Neural crest cell (in vitro differentiated cells): ENCODE measurements at regions not wholly inside any gene's neighbourhood (a gene's known extent, or its start where the extent isn't known, plus 50 kb on each side); places are given as distances from the start of the nearest gene placed in this dataset.

ENCODE experiments used
- DNase-seq: peaks from one replicate; pipeline ENCODE4 v3.0.0; 2021; ENCODE audit warnings: low read depth, mixed read lengths, low spot score
- H3K27ac Mint-ChIP-seq: one replicate; pipeline ENCODE4 v1.8.0; 2021; ENCODE audit warnings: mild to moderate bottlenecking, mixed read lengths; ENCODE audit not compliant: unreplicated experiment
- H3K27me3 Mint-ChIP-seq: 2 replicates; pipeline ENCODE4 v1.8.0; 2021; ENCODE audit warnings: low read depth, mild to moderate bottlenecking, mixed read lengths
- H3K36me3 Mint-ChIP-seq: 2 replicates; pipeline ENCODE4 v1.8.0; 2021; ENCODE audit warnings: low read depth, mild to moderate bottlenecking, mixed read lengths
- H3K4me1 Mint-ChIP-seq: 2 replicates; pipeline ENCODE4 v1.8.0; 2021; ENCODE audit warnings: mixed read lengths
- H3K4me3 Mint-ChIP-seq: one replicate; pipeline ENCODE4 v1.8.0; 2021; ENCODE audit warnings: mild to moderate bottlenecking, mixed read lengths
- H3K9me3 Mint-ChIP-seq: 2 replicates; pipeline ENCODE4 v1.8.0; 2021; ENCODE audit warnings: mixed read lengths
- TF ChIP-seq, protein P1 (sequence below): fragments of 200-600 bp; sonication (generic); conservative IDR thresholded peaks from 2 replicates; pipeline ENCODE4 v1.5.0; 2021; ENCODE audit warnings: antibody characterized with exemption, mild to moderate bottlenecking

DNA sequence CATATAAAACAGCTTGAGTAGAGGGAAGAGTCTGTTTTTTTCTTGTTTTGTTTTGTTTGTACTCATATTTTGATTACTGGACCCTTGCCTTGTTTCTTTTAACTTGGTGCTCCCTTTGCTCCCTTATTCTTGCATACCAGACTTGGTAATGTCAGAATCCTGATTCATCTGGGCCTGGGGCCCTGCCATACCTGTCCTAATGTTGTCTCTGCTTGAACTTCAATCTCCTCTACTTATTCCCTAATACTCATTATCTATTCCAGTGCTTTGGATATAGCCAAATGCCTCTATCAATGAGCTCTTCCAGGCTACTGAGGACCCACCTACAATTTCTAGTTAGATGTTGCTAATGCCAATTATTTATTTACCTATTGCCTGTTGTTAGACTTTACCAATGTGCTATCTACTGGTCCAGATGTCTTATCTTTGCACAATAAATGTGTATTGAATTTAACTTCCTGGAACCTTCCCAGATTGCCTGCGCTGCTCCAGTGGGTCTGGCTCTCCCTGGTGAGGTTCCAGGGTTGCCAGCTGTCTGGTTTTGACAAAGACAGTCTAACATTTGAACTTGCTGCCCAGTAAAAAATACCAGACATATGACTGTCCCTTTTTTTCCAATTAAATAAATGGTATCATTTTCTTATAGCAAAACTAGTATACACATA lies 64.4 kb upstream of the ACSL4 start:
- TF ChIP-seq, protein P1, sequence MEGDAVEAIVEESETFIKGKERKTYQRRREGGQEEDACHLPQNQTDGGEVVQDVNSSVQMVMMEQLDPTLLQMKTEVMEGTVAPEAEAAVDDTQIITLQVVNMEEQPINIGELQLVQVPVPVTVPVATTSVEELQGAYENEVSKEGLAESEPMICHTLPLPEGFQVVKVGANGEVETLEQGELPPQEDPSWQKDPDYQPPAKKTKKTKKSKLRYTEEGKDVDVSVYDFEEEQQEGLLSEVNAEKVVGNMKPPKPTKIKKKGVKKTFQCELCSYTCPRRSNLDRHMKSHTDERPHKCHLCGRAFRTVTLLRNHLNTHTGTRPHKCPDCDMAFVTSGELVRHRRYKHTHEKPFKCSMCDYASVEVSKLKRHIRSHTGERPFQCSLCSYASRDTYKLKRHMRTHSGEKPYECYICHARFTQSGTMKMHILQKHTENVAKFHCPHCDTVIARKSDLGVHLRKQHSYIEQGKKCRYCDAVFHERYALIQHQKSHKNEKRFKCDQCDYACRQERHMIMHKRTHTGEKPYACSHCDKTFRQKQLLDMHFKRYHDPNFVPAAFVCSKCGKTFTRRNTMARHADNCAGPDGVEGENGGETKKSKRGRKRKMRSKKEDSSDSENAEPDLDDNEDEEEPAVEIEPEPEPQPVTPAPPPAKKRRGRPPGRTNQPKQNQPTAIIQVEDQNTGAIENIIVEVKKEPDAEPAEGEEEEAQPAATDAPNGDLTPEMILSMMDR = no peak
- H3K4me1 Mint-ChIP-seq = no peaks in the 10 kb centered on the region
- no peak overlapping the region for H3K27ac Mint-ChIP-seq
- no peaks in the 10 kb centered on the region for H3K9me3 Mint-ChIP-seq
- DNase-seq = no peak
- no peak overlapping the region for H3K4me3 Mint-ChIP-seq
- no peaks in the 10 kb centered on the region for H3K27me3 Mint-ChIP-seq
- no peaks in the 10 kb centered on the region for H3K36me3 Mint-ChIP-seq

GRCh38 chrX:109812236-109812635 lies 79.2 kb upstream of the ACSL4 start:
- peaks cover 11% of the 10 kb centered on the region for H3K4me1 Mint-ChIP-seq
- TF ChIP-seq, protein P1 = no peak
- H3K27ac Mint-ChIP-seq = no peak overlapping the region
- no peaks in the 10 kb centered on the region for H3K9me3 Mint-ChIP-seq
- no peak for DNase-seq
- H3K36me3 Mint-ChIP-seq = no peaks in the 10 kb centered on the region
- H3K4me3 Mint-ChIP-seq = no peak overlapping the region
- H3K27me3 Mint-ChIP-seq = peaks cover 19% of the 10 kb centered on the region

DNA sequence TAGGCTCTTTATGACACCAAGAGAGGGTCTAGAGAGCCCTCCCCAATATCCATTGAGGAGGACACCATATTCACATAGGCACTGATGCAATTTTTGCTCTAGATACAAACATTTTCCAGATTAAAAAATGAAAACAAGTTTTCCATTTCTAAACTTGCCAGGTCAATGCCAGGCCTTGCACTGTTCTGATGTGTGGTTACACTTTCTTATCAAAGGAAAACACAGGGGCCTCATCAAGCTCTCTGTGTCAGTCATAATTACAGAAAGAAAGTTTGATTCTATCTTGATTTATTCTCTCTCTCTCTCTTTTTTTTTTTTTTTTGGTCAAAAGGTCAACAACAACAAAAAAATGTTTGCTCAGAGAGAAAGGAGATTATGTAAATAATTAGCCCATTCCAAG lies 80.2 kb upstream of the ACSL4 start:
- no peak overlapping the region for H3K4me3 Mint-ChIP-seq
- no peak overlapping the region for H3K27ac Mint-ChIP-seq
- TF ChIP-seq, protein P1 = no peak
- H3K36me3 Mint-ChIP-seq = no peaks in the 10 kb centered on the region
- peaks cover 16% of the 10 kb centered on the region for H3K4me1 Mint-ChIP-seq
- H3K9me3 Mint-ChIP-seq = no peaks in the 10 kb centered on the region
- no peak for DNase-seq
- H3K27me3 Mint-ChIP-seq = peaks cover 22% of the 10 kb centered on the region

GRCh38 chrX:109818976-109819375 lies 85.9 kb upstream of the ACSL4 start:
- no peak for DNase-seq
- TF ChIP-seq, protein P1 = no peak
- H3K4me3 Mint-ChIP-seq = no peak overlapping the region
- peak overlapping the region; percentile 13 for H3K27ac Mint-ChIP-seq
- peaks cover 22% of the 10 kb centered on the region for H3K27me3 Mint-ChIP-seq
- no peaks in the 10 kb centered on the region for H3K36me3 Mint-ChIP-seq
- no peaks in the 10 kb centered on the region for H3K9me3 Mint-ChIP-seq
- H3K4me1 Mint-ChIP-seq = peaks cover 45% of the 10 kb centered on the region

DNA sequence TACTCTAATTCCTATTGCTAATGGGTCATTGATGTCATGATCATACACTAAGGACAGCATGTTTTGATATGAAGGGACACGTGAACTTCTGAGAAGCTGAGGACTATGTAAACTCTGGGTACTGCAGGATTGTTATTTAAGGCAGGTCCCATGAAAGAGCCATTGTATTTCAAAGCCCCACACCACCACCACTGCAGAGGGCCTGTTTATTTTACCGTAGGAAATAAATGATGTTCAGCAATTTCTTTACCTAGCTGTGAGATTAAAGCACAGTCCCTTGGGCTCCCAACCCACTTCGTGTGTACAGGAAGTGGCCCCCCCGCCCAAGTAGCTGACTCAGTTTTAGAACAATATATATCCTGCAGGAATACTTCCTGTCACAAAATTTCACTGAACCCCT lies 89.8 kb upstream of the ACSL4 start:
- Mint-ChIP-seq H3K4me1 (peaks cover 36% of the 10 kb centered on the region), H3K9me3 (no peaks in the 10 kb centered on the region), H3K4me3 (no peak overlapping the region), H3K27me3 (no peaks in the 10 kb centered on the region), H3K27ac (no peak overlapping the region), H3K36me3 (no peaks in the 10 kb centered on the region)
- TF ChIP-seq, protein P1 = no peak
- no peak for DNase-seq
